HepG2 (cell line): ENCODE measurements at regions not wholly inside any gene's neighbourhood (a gene's known extent, or its start where the extent isn't known, plus 50 kb on each side); places are given as distances from the start of the nearest gene placed in this dataset.

ENCODE experiments used
- ATAC-seq: fragments of 200-7000 bp; cut with Tn5 transposase; 3 replicates; pipeline ENCODE4 v1.9.1; 2020; ENCODE audit warnings: mild to moderate bottlenecking, moderate library complexity
- BruUV-seq: library from RNA; stranded (reverse); fragments of 400-500 nt; replicated peaks from 2 replicates; lab custom pipeline; 2021; lab: Mats Ljungman, UMichigan
- CTCF ChIA-PET: fragments of 300-600 bp; formaldehyde crosslinking; extraction: SDS; loops from one replicate; lab custom pipeline; 2021; ENCODE audit warnings: low total read pairs, inconsistent platforms, low intra/inter-chr PET ratio; lab: Yijun Ruan, JAX
- POLR2A ChIA-PET: fragments of 350-600 bp; sonication (Branson Sonifier 250); formaldehyde crosslinking; loops from one replicate; lab custom pipeline; 2020; ENCODE audit warnings: antibody characterized with exemption, inconsistent platforms; lab: Yijun Ruan, JAX
- DNase-seq: peaks from one replicate; pipeline ENCODE4 v3.0.0-alpha.2; 2015; ENCODE audit warnings: low spot score
- FAIRE-seq: peaks from 3 replicates; lab custom pipeline; 2011; peaks lifted over from hg19 to GRCh38; lab: Jason Lieb, UNC
- H2AFZ ChIP-seq: one replicate; pipeline ENCODE4 v1.6.1; 2011; ENCODE audit warnings: low read length, inconsistent platforms
- H3K27ac ChIP-seq: fragments of 300-600 bp; 3 replicates; pipeline ENCODE4 v1.8.0; 2011; ENCODE audit warnings: mixed run types, mild to moderate bottlenecking, mixed read lengths, low read length, inconsistent platforms; ENCODE audit not compliant: insufficient read depth; ENCODE audit errors: extremely low read length
- H3K27me3 ChIP-seq, 2 experiments: fragments of 200-600 bp in 1 of 2; 2 replicates in 1 of 2; 3 replicates in 1 of 2; pipeline versions ENCODE4 v1.6.0 to v1.8.0; 2011; ENCODE audit warnings: low read length in 2 of 2, mild to moderate bottlenecking in 2 of 2, moderate library complexity in 2 of 2, inconsistent platforms in 1 of 2; ENCODE audit not compliant: insufficient read depth in 2 of 2, control insufficient read depth in 1 of 2
- H3K36me3 ChIP-seq, 2 experiments: fragments of 200-600 bp in 1 of 2; replicated peaks in 1 of 2; 2 replicates in 1 of 2; 3 replicates in 1 of 2; pipeline versions ENCODE4 v1.5.1 to v1.8.0; 2011; ENCODE audit warnings: low read length in 2 of 2, inconsistent platforms in 1 of 2; ENCODE audit not compliant: insufficient read depth in 2 of 2, control insufficient read depth in 1 of 2
- H3K4me1 ChIP-seq: 2 replicates; pipeline ENCODE4 v1.5.1; 2012; ENCODE audit warnings: low read length, inconsistent platforms; ENCODE audit not compliant: insufficient read depth
- H3K4me2 ChIP-seq: 2 replicates; pipeline ENCODE4 v1.6.0; 2011; ENCODE audit warnings: low read depth, low read length, inconsistent platforms
- H3K4me3 ChIP-seq, 3 experiments: fragments of 200-600 bp in 1 of 3; sonication (generic), shearing (Covaris generic) in 1 of 3; replicated peaks in 1 of 3; 2 replicates each; pipeline ENCODE4 v1.5.1; 2011 to 2016; ENCODE audit warnings: low read length in 3 of 3, inconsistent platforms in 2 of 3, low read depth in 2 of 3, mild to moderate bottlenecking in 2 of 3, control low read depth in 1 of 3, mixed read lengths in 1 of 3; ENCODE audit not compliant: insufficient read depth in 1 of 3
- H3K79me2 ChIP-seq: one replicate; pipeline ENCODE4 v1.6.1; 2011; ENCODE audit warnings: low read length, inconsistent platforms; ENCODE audit not compliant: insufficient read depth
- H3K9ac ChIP-seq: 2 replicates; pipeline ENCODE4 v1.6.0; 2011; ENCODE audit warnings: mild to moderate bottlenecking, low read depth, low read length, inconsistent platforms; ENCODE audit not compliant: insufficient read depth
- H3K9me3 ChIP-seq: 2 replicates; pipeline ENCODE4 v1.5.1; 2012; ENCODE audit warnings: mild to moderate bottlenecking, low read length
- H4K20me1 ChIP-seq: 2 replicates; pipeline ENCODE4 v1.6.0; 2011; ENCODE audit warnings: inconsistent platforms, mild to moderate bottlenecking, low read length, moderate library complexity; ENCODE audit not compliant: insufficient read depth
- AFF4 ChIP-seq: sonication (generic); formaldehyde crosslinking; IDR thresholded peaks from 2 replicates; pipeline ENCODE4 v1.4.0; 2020; ENCODE audit warnings: missing genetic modification reagents
- KLF15 ChIP-seq: sonication (generic); formaldehyde crosslinking; IDR thresholded peaks from 2 replicates; pipeline ENCODE4 v1.8.1; 2023; ENCODE audit warnings: borderline replicate concordance, mild to moderate bottlenecking, inconsistent platforms, missing genetic modification reagents, mixed read lengths
- LBX2 ChIP-seq: sonication (generic); formaldehyde crosslinking; IDR thresholded peaks from 2 replicates; pipeline ENCODE4 v1.5.0; 2020; ENCODE audit warnings: missing genetic modification reagents, mild to moderate bottlenecking, borderline replicate concordance
- PCBP1 ChIP-seq: fragments of 200-400 bp; formaldehyde crosslinking; IDR thresholded peaks from 2 replicates; pipeline ENCODE4 v1.6.1; 2017; ENCODE audit warnings: mild to moderate bottlenecking, low read depth, low read length, borderline replicate concordance
- TBL1XR1 ChIP-seq: fragments of 150-350 bp; IDR thresholded peaks from 2 replicates; pipeline ENCODE4 v1.6.1; 2014; ENCODE audit warnings: borderline replicate concordance, low read length; ENCODE audit not compliant: partially characterized antibody
- ZNF101 ChIP-seq: sonication (generic); formaldehyde crosslinking; IDR thresholded peaks from 2 replicates; pipeline ENCODE4 v1.4.0; 2020; ENCODE audit warnings: mild to moderate bottlenecking, low read depth, missing genetic modification reagents, borderline replicate concordance
- ZNF121 ChIP-seq: sonication (generic); formaldehyde crosslinking; IDR thresholded peaks from 2 replicates; pipeline ENCODE4 v1.5.0; 2020; ENCODE audit warnings: mild to moderate bottlenecking, missing genetic modification reagents
- ZNF24 ChIP-seq: fragments of 450-650 bp; IDR thresholded peaks from 2 replicates; pipeline ENCODE4 v1.6.1; 2017; ENCODE audit warnings: antibody characterized with exemption, mild to moderate bottlenecking
- WGBS: methylation state at CpG from one replicate; pipeline ENCODE4 v1.1.6; 2017; ENCODE audit warnings: low lambda C conversion rate; 5-methylcytosine and 5-hydroxymethylcytosine counted together
- in situ Hi-C: cut with HindIII; loops from 2 replicates; pipeline ENCODE4 v1.10.0; 2017; ENCODE audit warnings: low pct_unique_long_range_greater_than_20kb; ENCODE audit not compliant: extremely low pct_ligation_motif_present
- intact Hi-C: fragments of 100-400 bp; cut with micrococcal nuclease; formaldehyde crosslinking; loops from one replicate; pipeline ENCODE4 v1.10.0; 2022; ENCODE audit not compliant: unreplicated experiment
- TF ChIP-seq, protein P1 (sequence below): IDR thresholded peaks from 2 replicates; pipeline ENCODE4 v1.6.1; 2016; ENCODE audit warnings: control low read depth
- TF ChIP-seq, protein P2 (sequence below): sonication (generic); formaldehyde crosslinking; IDR thresholded peaks from 2 replicates; pipeline ENCODE4 v1.5.0; 2020; ENCODE audit warnings: mild to moderate bottlenecking, missing genetic modification reagents

- H3K27me3 ChIP-seq = no peaks in the 10 kb centered on the region
- H3K9me3 ChIP-seq = no peaks in the 10 kb centered on the region
- no peak overlapping the region for H2AFZ ChIP-seq
- no peaks in the 10 kb centered on the region for H3K36me3 ChIP-seq
- H3K27ac ChIP-seq = no peak overlapping the region
- TF ChIP-seq LBX2 (CRISPR knock-in tag) (no peak), KLF15 (CRISPR knock-in tag) (no peak), ZNF121 (peak; percentile 58), ZNF101 (CRISPR knock-in tag) (no peak), TBL1XR1 (no peak)
- TF ChIP-seq, protein P1, sequence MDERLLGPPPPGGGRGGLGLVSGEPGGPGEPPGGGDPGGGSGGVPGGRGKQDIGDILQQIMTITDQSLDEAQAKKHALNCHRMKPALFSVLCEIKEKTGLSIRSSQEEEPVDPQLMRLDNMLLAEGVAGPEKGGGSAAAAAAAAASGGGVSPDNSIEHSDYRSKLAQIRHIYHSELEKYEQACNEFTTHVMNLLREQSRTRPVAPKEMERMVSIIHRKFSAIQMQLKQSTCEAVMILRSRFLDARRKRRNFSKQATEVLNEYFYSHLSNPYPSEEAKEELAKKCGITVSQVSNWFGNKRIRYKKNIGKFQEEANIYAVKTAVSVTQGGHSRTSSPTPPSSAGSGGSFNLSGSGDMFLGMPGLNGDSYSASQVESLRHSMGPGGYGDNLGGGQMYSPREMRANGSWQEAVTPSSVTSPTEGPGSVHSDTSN (CRISPR knock-in tag) = no peak
- intact Hi-C loops (no loop called here), in situ Hi-C loops (no loop called here)
- ChIA-PET POLR2A (no interaction called here), CTCF (no interaction called here)
- no peak overlapping the region for H3K9ac ChIP-seq
- BruUV-seq = no TSS peak
- H4K20me1 ChIP-seq = no peaks in the 10 kb centered on the region
- no peak for ATAC-seq
- H3K4me1 ChIP-seq = peaks cover 19% of the 10 kb centered on the region
- no peaks in the 10 kb centered on the region for H3K79me2 ChIP-seq
- no peak for DNase-seq
- WGBS = 97% methylated on average over 4 of the region's 4 CpGs
- no peak overlapping the region for H3K4me3 ChIP-seq
- H3K4me2 ChIP-seq = no peak overlapping the region
- no peak for FAIRE-seq
Observed at GRCh38 chr7:66415659-66416265, 210.6 kb downstream of the TPST1 start.

GRCh38 chr7:66418537-66418936, 210.1 kb upstream of the KCTD7 start:
- in situ Hi-C loops = no loop called here
- CTCF ChIA-PET = no interaction called here
- BruUV-seq = no TSS peak
- TF ChIP-seq, protein P2, sequence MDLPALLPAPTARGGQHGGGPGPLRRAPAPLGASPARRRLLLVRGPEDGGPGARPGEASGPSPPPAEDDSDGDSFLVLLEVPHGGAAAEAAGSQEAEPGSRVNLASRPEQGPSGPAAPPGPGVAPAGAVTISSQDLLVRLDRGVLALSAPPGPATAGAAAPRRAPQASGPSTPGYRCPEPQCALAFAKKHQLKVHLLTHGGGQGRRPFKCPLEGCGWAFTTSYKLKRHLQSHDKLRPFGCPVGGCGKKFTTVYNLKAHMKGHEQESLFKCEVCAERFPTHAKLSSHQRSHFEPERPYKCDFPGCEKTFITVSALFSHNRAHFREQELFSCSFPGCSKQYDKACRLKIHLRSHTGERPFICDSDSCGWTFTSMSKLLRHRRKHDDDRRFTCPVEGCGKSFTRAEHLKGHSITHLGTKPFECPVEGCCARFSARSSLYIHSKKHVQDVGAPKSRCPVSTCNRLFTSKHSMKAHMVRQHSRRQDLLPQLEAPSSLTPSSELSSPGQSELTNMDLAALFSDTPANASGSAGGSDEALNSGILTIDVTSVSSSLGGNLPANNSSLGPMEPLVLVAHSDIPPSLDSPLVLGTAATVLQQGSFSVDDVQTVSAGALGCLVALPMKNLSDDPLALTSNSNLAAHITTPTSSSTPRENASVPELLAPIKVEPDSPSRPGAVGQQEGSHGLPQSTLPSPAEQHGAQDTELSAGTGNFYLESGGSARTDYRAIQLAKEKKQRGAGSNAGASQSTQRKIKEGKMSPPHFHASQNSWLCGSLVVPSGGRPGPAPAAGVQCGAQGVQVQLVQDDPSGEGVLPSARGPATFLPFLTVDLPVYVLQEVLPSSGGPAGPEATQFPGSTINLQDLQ (CRISPR knock-in tag) = no peak
- TF ChIP-seq AFF4 (CRISPR knock-in tag) (no peak), ZNF24 (no peak), PCBP1 (no peak)

More at GRCh38 chr7:66418537-66418936, 210.1 kb upstream of the KCTD7 start:
- H4K20me1 ChIP-seq = no peaks in the 10 kb centered on the region
- no peaks in the 10 kb centered on the region for H3K36me3 ChIP-seq
- peaks cover 19% of the 10 kb centered on the region for H3K4me1 ChIP-seq
- H2AFZ ChIP-seq = no peak overlapping the region
- H3K4me2 ChIP-seq = no peak overlapping the region
- POLR2A ChIA-PET = no interaction called here
- intact Hi-C loops = no loop called here
- WGBS = 98% methylated on average over 3 of the region's 3 CpGs
- FAIRE-seq (no peak), ATAC-seq (no peak; the same call in 2 of the 3 replicates), DNase-seq (no peak)
- no peaks in the 10 kb centered on the region for H3K27me3 ChIP-seq
- H3K9me3 ChIP-seq = no peaks in the 10 kb centered on the region
- no peak overlapping the region for H3K4me3 ChIP-seq
- H3K79me2 ChIP-seq = no peaks in the 10 kb centered on the region
- H3K27ac ChIP-seq = no peak overlapping the region
- H3K9ac ChIP-seq = no peak overlapping the region
